Right lobe of liver (tissue), 4 donors: ENCODE measurements at regions not wholly inside any gene's neighbourhood (a gene's known extent, or its start where the extent isn't known, plus 50 kb on each side); places are given as distances from the start of the nearest gene placed in this dataset.
"Not testable (repeated sequence)": the region's sequence is repeated elsewhere in the genome, so short reads cannot be mapped to it uniquely, and the experiment has no call there.

Source experiments
- POLR2A ChIP-seq: fragments of 450-650 bp; IDR thresholded peaks from one replicate; pipeline ENCODE4 v1.6.1; 2017; ENCODE audit warnings: antibody characterized with exemption, mild to moderate bottlenecking
- TF ChIP-seq, protein P1 (sequence below), 4 donors: fragments of 200-600 bp in 3 of 4; fragments of 450-650 bp in 1 of 4; IDR thresholded peaks; one replicate each; pipeline versions ENCODE4 v1.5.1 to v1.8.0; 2016 to 2022; ENCODE audit warnings: antibody characterized with exemption in 4 of 4, mild to moderate bottlenecking in 2 of 4
- donor health status: DM: no; HTN: no; CAD: no.
- donor health status: DM: no; HTN: no; CAD: no.
- donor health status: DM: no; HTN: yes; CAD: no.

GRCh38 chr1:144523661-144524407 lies 62.4 kb upstream of the NBPF15 start:
- TF ChIP-seq, protein P1, sequence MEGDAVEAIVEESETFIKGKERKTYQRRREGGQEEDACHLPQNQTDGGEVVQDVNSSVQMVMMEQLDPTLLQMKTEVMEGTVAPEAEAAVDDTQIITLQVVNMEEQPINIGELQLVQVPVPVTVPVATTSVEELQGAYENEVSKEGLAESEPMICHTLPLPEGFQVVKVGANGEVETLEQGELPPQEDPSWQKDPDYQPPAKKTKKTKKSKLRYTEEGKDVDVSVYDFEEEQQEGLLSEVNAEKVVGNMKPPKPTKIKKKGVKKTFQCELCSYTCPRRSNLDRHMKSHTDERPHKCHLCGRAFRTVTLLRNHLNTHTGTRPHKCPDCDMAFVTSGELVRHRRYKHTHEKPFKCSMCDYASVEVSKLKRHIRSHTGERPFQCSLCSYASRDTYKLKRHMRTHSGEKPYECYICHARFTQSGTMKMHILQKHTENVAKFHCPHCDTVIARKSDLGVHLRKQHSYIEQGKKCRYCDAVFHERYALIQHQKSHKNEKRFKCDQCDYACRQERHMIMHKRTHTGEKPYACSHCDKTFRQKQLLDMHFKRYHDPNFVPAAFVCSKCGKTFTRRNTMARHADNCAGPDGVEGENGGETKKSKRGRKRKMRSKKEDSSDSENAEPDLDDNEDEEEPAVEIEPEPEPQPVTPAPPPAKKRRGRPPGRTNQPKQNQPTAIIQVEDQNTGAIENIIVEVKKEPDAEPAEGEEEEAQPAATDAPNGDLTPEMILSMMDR (IDR thresholded peaks at IDR 0.05): not testable (repeated sequence)
- TF ChIP-seq POLR2A: peak; percentile 22
